GM12891 (cell line): ENCODE measurements at regions not wholly inside any gene's neighbourhood (a gene's known extent, or its start where the extent isn't known, plus 50 kb on each side); places are given as distances from the start of the nearest gene placed in this dataset.

Experiments used
- PAX5 ChIP-seq: IDR thresholded peaks from 2 replicates; pipeline ENCODE4 v1.6.1; 2011; ENCODE audit warnings: low read length, moderate library complexity, mild to moderate bottlenecking; ENCODE audit not compliant: insufficient read depth, severe bottlenecking
- POLR2A ChIP-seq: IDR thresholded peaks from 2 replicates; pipeline ENCODE4 v1.6.1; 2011; ENCODE audit warnings: low read depth, low read length, control low read depth
- POLR2AphosphoS5 ChIP-seq: IDR thresholded peaks from 2 replicates; pipeline ENCODE4 v1.6.1; 2011; ENCODE audit warnings: low read depth, low read length, control low read depth
- POU2F2 ChIP-seq: IDR thresholded peaks from 2 replicates; pipeline ENCODE4 v1.6.1; 2011; ENCODE audit warnings: low read depth, mild to moderate bottlenecking, control low read depth, low read length, moderate library complexity
- SPI1 ChIP-seq: IDR thresholded peaks from 2 replicates; pipeline ENCODE4 v1.6.1; 2011; ENCODE audit warnings: low read depth, low read length, control low read depth
- TAF1 ChIP-seq: IDR thresholded peaks from 2 replicates; pipeline ENCODE4 v1.6.1; 2011; ENCODE audit warnings: low read depth, low read length, control low read depth

GRCh38 chr7:9349625-9350024 lies 916.2 kb downstream of the NXPH1 start:
- no peak for TF ChIP-seq POLR2A
- no peak for TF ChIP-seq TAF1
- TF ChIP-seq POLR2AphosphoS5, result no peak
- TF ChIP-seq SPI1, result no peak
- TF ChIP-seq POU2F2, result no peak
- no peak for TF ChIP-seq PAX5
